NCI-H187 (cell line): ENCODE measurements at regions not wholly inside any gene's neighbourhood (a gene's known extent, or its start where the extent isn't known, plus 50 kb on each side); places are given as distances from the start of the nearest gene placed in this dataset.

Experiments
- DNase-seq, 2 experiments: peaks; one replicate each; lab custom pipeline; 2025; lab: John Stamatoyannopoulos, UW

DNA sequence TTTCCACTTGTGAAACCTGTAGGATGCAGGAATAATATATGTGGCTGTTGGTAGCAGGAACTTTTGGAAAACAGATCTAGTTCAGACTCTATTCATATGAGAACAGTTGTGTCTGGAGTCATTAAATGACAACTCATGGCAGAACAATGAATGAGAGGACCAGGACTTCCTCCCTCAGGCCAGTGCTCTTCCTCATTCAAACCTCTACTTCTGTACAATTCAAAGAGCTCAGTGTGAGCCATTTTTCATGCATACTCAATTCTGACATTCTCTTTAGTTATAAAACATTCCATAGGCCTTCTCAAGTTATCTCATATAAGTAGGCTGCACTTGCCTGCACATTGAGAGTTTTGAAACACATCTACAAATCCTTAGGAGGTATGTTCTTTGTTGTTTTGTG, 1526.6 kb upstream of the FLRT2 start:
- DNase-seq, result no peak

DNA sequence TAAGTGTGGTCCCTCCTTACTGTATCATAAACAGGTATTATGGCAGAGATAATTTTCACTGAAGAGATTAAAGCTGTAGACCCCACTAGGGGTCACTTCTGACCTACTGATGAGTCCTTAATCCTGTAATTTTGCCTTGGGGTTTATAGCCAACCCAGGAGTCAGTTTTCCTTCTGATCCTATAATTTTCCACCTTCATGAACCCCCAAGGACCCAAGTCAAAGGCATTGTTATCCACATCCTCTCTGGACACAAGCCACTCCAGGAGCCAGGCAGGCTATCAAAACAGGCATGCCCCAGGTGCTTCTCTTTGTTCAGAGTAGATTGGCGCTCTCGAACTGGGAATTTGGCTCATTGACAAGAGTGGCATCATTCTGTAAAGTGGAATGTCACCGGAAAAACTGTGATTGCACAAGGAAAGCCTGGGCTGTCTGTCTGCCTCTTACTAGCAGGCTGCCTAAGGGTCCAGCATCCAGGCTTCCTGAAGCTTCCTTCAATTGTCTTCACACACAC, 1523.2 kb upstream of the FLRT2 start:
- peak; percentile 54 to 59 for DNase-seq

DNA sequence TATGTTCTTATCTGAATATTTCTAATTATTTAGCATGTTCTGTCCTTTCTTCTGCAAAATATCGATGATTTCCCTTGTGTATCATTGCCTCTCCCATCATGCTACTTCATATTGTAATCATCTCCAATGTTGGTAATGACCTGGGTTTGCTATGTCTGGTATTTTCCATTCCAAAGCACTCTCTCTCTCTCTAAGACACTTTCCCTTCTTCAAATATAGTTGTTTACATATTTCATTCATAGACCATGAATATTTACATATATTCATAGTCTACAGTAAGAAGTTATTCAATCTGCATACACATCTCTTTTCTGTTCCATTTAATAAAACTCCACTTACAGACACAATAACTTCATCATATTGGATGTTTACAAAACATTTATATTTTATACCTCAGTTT, 1516.5 kb upstream of the FLRT2 start:
- no peak for DNase-seq

DNA sequence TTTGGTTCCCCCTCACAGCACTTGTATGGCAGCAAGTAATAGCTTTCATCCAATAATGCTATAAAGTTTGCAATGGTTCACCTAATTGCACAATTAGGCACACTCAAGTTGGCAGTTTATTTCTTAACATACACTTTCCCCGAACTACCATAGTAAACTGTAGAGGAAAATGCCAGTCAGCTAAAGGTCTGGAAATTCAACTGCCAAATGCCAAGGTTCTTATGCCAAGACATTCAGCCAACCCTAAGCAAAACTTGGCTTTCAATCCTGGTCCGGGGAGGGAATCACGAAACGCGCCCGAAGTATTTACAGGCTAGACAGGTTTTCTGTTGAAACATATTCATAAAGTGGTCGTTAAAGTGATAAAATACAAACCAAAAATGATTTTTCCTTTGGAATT, 1512.4 kb upstream of the FLRT2 start:
- DNase-seq, result no peak

DNA sequence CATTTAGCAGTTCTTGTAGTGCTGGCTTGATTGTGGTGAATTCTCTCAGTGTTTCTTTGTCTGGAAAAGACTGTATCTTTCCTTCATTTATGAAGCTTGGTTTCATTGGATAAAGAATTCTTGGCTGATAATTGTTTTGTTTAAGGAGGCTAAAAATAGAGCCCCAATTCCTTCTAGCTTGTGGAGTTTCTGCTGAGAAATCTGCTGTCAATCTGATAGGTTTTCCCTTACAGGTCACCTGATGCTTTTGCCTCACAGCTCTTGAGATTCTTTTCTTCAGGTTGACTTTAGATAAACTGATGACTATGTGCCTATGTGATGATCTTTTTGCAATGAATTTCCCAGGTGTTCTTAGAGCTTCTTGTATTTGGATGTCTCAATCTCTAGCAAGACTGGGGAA, 1508.5 kb upstream of the FLRT2 start:
- no peak for DNase-seq

DNA sequence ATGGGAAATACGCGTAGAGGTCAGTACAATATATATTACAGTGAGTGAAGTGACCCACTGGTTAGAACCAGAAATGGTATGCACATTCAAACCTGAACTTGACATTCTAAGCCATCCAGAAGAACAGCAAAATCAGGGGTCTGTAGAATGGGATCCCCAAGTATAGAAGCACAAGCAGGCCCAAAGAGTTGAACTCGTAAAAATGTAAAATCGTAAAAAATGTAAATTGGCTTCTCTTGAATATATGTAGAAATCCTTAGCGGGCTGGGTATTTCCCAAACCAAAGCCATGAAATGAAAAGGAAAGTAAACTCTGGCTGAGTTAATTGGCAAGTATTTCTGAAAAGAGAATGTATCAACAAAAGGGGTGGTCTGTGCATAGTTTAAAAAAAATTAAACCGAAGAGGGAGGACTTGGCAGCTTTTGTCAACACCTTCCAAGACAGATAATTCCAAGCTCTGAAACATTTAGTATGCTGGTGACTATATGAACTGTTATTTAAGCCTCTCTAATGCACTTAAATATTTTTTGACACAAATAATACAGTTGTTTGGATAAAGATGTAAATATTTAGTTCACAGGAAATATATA, 1505.6 kb upstream of the FLRT2 start:
- no peak for DNase-seq

DNA sequence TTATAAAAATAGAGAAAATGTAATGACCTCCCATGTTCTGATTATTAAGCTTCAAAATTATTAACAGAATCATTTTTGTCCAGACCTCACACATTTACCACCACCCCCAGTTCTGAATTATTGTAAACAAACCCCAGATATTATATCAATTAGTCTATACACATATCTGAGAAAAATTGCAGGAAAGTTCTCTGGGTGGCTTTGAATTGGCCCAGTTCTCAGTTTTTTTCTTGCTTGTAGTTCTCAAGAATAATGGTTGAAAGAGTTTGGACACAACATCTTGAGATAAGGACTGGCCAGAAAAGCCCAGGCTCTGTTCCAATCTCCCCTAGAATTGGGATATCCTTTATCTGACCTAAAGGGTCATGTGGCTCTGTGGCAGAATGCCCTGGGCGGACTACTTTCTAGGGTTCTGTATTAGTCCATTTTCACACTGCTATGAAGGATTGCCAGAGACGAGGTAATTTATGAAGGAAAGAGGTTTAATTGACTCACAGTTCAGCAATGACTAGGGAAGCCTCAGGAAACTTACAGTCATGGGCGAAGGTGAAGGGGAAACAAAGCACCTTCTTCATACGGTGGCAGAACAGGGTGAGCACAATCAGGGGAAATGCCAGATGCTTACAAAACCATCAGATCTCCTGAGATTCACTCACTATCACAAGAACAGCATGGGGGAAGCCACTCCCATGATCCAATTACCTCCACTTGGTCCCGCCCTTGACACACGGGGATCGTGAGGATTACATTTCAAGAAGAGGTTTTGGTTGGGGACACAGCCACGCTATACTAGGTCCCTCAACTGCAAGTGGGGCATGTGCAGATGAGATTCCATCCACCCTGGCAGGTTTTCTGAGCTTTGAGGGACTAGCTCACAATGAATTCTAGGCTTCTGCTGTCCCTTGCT, 1504.6 kb upstream of the FLRT2 start:
- DNase-seq, result no peak

DNA sequence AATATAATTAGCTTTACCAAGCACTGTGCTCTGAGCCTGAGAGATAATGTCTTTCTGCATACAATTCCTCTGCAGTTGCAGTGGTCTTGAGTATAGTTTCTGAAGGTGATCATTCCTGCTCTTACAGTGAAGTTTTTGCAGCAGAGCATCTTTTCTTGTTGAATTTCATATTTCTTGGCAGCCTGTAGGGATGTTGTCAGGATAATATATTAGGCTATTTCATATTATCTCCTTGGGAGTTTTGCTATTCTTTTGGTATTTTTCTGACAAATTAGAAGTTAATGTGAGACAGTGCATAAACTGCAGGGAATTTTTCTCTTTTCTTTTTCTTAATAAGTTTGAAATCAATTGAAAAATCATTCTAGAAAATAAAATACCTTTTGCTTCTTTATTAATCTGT, 1502.6 kb upstream of the FLRT2 start:
- no peak for DNase-seq

DNA sequence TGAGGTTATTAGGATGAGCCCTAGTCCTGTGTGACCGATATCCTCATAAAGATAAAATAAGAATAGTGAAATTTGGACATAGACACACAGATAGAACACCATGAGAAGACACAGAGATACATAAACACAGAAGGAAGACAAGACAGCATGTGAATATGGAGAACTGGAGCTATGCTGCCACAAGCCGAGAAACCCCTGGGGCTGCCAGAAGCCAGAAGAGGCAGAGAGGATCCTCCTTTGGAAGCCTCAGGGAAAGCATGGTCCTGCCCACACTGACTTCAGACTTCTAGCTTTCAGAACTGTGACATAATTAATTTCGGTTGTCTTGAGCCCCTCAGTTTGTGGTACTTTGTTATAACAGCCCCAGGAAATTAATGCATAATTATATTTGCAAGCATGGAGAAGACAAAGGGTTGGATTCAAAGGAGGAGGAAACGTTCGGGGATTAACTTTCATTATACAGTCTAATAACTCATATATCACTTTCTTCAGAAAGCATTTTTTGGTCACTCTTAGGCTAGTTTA, 1501.8 kb upstream of the FLRT2 start:
- no peak for DNase-seq

DNA sequence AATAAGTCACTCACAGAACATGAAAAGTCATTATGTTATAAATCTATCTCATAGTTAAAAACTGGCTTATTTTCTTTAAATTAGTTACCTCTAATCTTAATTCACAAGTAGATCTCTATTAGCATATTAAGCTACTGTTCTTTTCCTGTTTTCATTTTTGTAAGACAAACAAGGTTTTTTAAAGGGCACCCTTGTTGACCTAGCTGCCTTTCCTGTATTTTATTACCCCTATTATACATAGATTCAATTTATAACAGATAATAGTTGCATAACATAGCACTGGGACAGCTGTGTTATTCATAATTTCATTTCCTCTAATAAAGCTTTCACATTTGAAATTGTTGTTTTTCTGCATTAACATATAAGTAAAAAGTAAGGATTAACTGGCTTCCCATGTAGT, 1500.7 kb upstream of the FLRT2 start:
- no peak for DNase-seq

DNA sequence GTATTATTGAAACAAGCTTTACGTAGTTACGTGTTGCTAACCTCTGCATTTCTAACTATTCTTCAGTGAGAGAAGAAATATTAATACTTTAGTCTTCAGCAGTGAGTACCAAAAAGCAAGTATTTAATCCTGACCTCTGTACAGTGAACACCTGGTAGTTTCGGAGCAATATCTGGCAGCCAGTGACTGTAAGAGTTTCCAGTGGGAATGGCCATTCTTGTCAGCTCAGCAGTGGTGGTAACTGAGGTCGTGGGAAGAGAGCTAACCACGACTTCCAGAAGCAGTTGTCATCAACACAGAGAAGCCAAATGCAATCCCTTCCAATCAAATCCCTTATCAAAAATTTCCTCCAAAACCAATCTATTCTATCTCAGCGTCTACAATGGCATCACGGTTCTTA, 1500.2 kb upstream of the FLRT2 start:
- no peak for DNase-seq

DNA sequence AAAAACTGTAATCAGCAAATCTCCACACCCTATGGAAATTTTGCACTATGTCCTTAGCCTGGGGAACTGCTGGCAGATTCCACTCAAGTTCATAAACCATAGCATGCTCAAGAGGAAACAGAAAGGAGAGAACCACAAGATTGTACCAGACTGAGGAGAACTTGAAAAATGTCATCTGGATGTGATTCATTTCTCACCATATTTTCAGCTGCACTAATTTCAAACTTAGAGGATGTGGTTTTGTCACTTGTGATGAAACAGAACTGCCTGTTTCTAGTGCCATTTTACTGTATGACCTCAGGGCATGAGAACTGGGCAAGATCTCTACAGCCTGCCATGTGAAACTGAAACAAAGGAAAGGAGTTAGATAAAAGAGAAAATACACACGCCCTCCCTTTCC, 1493.1 kb upstream of the FLRT2 start:
- DNase-seq, result no peak

DNA sequence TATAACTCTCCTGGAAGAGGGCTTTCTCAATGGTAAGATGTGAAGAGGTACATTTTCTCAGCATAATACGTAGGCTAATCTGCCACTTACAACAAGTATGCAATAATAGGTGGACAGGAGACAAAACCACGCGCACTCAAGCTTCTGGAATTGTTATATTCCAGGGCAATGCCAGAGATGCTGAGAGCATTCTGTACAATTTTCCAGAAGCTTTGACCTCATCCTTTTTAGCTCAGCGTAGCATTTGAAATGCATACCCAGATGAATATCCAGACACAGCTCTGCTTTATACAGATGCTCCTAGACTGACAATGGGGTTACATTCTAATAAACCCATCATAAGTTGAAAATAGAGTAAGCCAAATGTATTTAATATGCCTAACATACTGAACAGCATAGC, 1492.4 kb upstream of the FLRT2 start:
- DNase-seq, result no peak

DNA sequence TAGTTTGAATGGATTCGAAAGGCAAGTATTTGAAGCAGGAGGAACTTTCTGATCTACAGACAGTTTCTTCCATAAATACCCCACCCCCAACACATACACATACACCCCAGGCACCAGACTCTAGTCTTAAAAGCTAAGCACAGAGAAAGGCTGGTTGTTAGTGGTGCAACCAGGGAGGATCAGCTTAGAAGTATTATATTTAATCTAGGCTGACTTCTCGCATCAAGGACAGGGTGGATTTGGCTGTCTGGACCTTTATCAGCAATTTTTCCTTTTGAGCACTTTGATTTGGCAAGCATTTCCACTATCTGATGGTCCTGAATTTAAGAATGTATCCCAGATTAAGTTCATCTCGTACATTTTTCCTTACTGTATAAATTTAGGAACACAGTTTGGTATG, 1489.8 kb upstream of the FLRT2 start:
- no peak for DNase-seq

DNA sequence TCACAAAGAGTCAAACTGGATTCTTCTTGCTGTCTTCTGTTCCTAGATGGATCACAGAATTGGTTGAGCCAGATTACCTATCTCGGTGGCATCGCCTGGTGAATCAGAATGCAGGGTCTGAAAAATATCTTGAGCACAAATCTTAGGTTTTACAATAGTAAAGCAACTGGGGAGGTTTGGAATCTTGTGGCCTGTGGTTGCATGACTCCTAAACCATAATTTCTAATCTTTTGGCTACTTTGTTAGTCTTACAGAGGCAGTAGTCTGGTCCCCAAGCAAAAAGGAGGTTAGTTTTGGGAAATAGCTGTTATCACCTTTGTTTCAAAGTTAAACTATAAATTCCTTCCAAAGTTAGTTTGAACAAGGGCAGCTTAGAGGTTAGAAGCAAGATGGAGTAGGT, 1488.5 kb upstream of the FLRT2 start:
- DNase-seq, result no peak

DNA sequence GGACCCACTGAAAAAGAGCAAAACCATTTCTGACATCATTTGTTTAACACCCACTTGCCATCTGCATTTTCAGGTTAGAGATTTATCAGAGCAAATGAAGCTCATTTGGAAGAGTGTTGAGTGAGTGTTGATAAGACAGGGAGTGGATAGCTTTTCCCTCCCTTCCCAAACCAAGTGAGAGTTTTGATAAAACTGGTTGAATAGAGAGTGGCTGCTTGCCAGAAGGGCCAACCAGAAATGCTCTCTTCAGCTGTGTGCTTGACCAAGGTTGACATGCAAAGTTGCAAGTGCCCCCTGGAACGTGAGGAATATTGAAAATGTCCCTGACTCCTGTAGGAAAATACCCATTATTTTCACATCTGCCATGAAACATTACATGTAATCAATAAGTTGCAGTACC, 1487.0 kb upstream of the FLRT2 start:
- no peak for DNase-seq

DNA sequence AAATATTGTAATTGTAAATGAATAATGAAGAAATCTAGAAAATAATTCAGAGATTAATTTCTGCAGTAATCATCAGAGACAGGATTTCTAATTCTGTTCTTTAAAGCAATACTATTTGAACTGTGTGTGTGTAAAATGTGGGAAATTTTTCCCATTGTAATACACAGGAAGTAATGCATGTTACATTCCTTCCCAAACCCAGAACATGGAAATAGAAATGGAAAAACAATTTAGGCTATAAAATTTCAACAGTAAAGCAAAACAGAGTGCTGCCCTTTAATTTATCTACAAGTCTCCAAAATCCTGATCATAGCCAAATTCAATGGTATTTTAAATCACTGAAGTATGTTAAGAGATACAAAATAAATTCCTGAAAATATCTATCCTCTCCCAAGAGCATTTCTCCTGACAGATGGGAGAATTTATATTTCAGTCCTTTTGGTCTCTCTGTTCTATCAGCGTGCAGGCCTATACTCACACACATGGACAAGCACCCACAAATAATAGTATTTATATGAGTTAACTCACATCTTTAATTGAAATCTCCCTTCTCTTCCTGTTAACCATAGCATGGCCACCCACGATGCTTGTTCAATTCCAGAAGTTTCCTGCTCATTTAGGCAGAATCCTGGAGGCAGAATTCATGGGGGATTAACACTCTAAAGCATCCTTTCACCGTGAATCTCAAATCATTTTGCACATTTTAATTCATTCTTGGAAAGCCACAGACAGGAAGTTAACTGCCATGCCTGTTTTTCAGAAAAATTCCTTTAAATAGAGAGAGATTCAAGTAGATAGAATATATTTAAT, 1465.4 kb upstream of the FLRT2 start:
- no peak for DNase-seq

DNA sequence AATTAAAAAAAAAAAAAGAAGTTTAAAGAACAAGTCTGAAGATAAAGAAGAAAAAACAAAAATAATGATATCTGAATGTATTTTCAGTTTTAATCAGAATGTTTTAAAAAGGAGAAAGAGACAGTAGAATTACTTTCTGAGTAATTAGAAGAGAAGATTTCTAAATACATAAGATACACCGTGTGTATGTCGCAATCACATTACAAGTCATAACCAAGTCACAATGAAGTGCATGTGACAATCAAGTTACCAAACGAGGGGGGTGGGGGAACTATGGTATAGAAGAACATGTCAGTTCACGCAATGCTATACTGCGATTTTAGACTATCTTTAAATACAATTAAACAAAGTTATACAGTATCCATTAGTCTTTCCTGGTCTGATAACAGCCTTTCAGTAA, 1464.1 kb upstream of the FLRT2 start:
- DNase-seq, result no peak

DNA sequence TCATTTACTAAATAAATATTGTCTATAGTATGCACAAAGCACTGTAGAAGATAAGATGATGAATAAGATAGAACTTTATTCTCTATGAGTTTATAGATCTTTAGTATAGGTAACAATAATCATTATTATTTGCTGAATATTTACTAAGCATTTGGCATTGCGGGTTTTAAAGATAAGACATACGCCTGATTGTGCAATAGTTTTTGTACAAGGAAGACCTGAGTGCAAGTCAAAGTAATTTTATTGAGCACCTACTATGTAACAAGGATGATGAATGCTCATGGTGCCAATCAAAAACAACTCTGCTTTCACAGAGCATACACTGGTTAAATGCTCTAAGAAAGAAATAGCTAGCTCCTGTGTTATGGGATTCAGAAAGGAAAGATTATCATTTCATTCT, 1461.7 kb upstream of the FLRT2 start:
- no peak for DNase-seq

DNA sequence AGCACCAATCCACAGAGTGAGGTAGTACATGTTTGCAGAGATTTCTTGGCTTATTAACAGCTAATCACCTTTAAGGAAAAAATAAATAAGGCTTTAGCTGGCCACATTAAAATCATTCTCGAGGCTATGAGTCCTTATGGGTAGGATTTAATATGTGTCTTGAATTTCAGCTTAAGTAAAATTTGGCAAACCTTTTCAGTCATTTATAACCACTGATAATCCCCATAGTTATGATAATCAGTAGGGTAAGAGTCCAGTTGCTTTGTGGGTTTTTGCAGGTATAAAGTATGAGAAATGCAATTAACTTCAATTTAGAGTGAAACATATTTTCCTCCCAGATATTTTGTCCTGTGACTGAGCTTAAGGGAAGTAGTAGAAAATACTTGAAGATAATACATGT, 1458.9 kb upstream of the FLRT2 start:
- DNase-seq, result no peak

DNA sequence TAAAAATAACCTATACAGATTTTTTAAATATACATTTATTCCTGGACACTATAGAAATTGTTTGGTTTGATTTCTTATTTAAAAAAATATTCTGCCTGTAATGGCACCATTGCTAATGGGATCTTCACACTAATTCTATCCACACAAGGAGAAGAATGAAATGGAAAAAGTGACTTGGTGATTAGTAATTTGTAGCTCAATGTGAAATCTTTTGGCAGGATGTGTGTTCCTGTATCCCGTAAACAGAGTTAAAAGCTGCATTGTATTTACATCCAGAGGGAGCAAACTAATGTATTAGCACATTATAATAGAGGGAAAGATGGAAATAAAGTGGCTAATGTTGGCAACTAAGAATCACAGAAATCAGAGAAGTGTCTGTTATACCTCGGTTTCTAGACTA, 1455.3 kb upstream of the FLRT2 start:
- no peak for DNase-seq

DNA sequence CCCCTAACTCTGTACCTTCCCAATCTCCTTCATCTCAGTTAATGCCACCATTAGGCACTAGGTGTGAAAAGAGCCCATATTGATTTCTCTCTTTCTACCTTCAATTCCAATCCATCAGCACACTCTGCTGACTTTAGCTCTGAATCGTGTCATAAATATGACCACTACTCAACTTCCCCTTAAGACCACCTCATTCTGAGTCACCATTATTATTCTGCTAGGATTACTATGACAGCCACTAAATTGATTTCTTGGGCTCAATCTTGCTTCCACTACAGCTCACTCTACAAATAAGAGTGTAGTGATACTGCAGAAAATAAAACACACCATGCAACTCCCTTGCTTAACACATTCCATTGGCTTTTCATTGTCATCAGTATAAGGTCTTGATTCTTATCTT, 1449.0 kb upstream of the FLRT2 start:
- no peak for DNase-seq
